ENCODE measurements at regions not wholly inside any gene's neighbourhood (a gene's known extent, or its start where the extent isn't known, plus 50 kb on each side); places are given as distances from the start of the nearest gene placed in this dataset.

DNA sequence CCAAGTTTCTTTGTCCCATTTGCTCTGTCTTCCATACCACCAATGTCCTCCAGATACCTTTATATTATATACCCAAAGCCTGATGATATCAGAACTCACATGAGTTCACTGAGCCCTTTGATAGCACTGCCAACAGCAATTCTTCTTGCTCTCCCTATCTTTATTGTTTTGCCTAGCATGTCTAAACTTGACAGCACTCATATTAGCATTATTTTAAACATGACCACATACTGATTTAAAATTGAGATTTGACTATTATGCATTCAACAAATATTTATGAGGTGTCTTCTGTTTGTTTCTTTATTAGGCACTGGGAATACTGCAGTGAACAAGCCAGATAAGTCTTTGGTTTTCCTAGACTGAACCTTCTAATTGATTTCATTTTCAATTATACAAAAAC, 587.3 kb upstream of the GCFC2 start:
- H3K27ac ChIP-seq: no peak overlapping the region
- TF ChIP-seq, protein P1, sequence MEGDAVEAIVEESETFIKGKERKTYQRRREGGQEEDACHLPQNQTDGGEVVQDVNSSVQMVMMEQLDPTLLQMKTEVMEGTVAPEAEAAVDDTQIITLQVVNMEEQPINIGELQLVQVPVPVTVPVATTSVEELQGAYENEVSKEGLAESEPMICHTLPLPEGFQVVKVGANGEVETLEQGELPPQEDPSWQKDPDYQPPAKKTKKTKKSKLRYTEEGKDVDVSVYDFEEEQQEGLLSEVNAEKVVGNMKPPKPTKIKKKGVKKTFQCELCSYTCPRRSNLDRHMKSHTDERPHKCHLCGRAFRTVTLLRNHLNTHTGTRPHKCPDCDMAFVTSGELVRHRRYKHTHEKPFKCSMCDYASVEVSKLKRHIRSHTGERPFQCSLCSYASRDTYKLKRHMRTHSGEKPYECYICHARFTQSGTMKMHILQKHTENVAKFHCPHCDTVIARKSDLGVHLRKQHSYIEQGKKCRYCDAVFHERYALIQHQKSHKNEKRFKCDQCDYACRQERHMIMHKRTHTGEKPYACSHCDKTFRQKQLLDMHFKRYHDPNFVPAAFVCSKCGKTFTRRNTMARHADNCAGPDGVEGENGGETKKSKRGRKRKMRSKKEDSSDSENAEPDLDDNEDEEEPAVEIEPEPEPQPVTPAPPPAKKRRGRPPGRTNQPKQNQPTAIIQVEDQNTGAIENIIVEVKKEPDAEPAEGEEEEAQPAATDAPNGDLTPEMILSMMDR (IDR thresholded peaks at IDR 0.05): no peak
- no peak for TF ChIP-seq ZFX (IDR thresholded peaks at IDR 0.05; ENCODE audit: borderline replicate concordance)

DNA sequence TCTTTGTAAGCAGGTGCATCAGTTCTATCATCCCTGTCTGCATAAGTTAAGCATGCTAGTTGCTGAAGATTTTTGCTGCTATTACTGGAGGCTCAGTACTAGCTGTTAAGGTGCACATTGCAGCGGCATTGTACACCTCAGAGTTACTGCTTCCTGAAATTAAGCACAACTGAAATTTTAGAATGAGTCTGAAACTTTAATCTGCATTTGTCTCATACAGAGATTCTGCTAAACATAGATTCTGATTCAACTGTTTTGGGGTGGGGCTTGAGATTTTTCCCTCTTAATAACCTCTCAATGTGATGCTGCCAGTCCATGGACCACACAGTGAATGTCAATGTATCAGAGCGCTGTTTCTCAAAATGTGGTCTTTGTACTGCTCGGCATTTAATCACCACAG, 585.7 kb upstream of the GCFC2 start:
- H3K27ac ChIP-seq: no peak overlapping the region
- no peak for TF ChIP-seq ZFX (IDR thresholded peaks at IDR 0.05; ENCODE audit: borderline replicate concordance)
- TF ChIP-seq, protein P1 (IDR thresholded peaks at IDR 0.05): no peak

DNA sequence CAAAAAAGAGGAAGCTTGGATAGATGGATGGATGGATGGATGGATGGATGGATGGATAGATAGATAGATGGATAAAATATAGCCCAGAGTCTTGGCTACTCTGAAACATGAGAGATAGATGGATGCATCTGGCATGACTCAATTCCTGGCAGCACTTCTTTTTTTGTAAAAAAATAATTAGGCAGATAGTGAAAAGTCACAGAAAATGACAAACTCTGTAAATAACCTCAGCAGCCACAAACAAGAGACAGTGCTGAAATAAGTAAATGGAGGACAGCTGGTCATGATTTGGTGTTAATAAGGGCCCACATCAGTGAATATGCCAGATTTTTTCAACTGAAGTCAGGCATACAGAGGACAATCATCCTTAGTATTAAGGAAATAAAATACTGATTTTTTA, 585.0 kb upstream of the GCFC2 start:
- H3K27ac ChIP-seq: no peak overlapping the region
- TF ChIP-seq, protein P1 (IDR thresholded peaks at IDR 0.05): no peak
- no peak for TF ChIP-seq ZFX (IDR thresholded peaks at IDR 0.05; ENCODE audit: borderline replicate concordance)

DNA sequence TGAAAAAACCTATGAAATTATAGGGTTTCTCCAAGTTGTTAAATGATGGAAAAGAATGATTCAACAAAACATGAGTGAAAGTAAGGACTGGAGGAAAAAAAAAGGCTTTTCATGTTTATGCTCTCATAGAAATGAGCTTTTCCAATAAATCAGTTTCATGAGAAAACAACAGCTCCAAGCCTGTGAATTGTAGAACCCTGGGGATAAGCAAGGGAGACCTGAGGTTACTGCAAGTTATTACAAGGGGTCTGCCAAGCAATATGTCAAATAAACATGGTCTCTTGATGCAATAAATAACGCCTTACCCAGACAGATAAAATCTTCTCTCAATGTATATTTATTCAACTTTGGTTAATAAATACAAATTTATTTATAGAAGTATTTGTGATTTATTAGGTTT, 577.9 kb upstream of the GCFC2 start:
- H3K27ac ChIP-seq: no peak overlapping the region
- no peak for TF ChIP-seq ZFX (IDR thresholded peaks at IDR 0.05; ENCODE audit: borderline replicate concordance)
- TF ChIP-seq, protein P1 (IDR thresholded peaks at IDR 0.05): no peak

DNA sequence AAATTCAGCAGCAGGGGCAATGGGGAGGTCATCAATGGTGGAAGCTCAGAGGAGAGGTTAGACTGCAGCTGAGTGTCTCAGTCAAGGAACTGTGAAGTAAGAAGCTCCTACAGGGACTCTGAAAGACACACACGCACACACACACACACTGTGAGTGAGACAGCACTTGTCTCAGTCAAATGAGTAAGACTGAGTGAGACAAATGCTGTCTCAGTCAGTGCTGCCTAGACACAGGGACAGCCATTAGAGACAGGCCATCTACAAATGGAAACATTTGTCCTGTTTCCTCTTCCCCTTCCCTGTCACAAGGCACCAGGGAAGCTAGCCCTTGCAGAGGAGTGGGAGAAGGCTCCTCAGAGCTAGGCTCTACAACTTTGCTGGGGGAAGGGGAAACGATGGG, 577.4 kb upstream of the GCFC2 start:
- H3K27ac ChIP-seq: no peak overlapping the region
- no peak for TF ChIP-seq ZFX (IDR thresholded peaks at IDR 0.05; ENCODE audit: borderline replicate concordance)
- TF ChIP-seq, protein P1 (IDR thresholded peaks at IDR 0.05): no peak

DNA sequence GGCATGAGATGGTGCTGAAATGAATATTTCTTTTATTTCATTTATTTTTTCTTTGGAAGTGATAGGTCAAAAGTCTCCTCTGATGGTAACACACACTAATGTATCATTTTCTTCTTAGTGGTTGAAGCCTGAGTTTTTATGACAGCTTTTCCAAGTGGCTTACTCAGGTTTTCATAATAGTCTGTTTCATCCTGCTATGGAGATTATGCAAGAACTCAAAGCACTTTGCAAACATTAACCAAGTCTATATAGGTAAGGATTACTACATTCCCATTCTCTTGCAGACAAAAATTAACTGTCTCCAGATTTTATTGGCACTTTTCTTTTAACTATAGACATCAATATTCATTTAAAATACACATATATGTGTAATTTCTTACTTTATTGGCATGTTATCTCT, 572.6 kb upstream of the GCFC2 start:
- TF ChIP-seq ZFX (IDR thresholded peaks at IDR 0.05; ENCODE audit: borderline replicate concordance): no peak
- TF ChIP-seq, protein P1 (IDR thresholded peaks at IDR 0.05): no peak
- no peak overlapping the region for H3K27ac ChIP-seq

DNA sequence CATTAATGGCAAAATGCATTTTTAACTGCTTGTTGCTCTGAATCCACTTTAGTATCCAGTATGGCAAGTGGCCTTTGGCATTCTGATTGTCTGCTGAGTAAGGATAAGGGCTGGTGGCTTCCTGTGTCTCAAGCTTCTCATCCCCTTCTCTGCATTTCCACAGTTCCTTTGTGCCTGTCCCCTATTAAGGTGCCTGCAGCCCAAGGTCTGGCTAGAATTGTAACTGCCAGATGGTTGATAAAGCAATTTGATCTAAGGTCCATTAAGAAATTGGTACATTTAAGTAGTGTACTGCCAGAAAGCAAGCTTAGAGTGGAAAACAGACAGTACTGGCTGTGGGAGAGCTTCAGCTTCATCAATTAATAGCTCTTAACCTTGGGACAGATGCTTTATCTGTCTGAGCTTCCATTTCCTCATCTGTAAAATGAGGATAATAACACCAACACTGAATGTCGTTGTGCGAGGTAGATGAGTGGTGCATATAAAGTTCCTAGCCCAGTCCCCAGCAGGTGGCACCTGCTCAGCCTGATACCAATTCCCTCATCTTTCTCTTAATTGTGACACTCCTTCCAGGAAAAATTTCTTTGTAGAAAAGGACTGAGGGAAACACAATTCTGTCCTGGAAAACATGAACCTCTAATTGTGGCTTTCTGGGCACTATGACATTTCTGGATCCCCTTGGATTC, 570.6 kb upstream of the GCFC2 start:
- H3K27ac ChIP-seq: no peak overlapping the region
- TF ChIP-seq ZFX (IDR thresholded peaks at IDR 0.05; ENCODE audit: borderline replicate concordance): no peak
- TF ChIP-seq, protein P1 (IDR thresholded peaks at IDR 0.05): peak; percentile 42
